ENCODE measurements at regions not wholly inside any gene's neighbourhood (a gene's known extent, or its start where the extent isn't known, plus 50 kb on each side); places are given as distances from the start of the nearest gene placed in this dataset.

DNA sequence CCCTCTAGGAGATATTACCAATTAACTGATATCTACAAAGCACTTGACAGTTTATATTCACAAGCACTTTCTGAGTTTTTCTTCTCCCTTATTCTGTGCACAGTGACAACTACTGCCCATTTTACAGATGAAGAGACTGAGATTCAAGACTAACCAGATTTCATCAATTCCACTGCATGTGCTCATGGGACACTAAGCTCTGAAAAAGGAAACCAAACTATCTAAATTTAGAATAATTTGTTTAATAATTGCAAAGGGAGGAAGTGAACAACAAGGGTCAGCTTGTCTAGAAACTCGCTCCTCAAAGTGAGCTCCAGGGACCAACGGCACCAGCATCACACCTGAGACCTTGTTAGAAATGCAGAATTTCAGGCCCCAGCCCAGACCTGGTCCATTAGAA, 50.8 kb upstream of the MYLIP start:
- FAIRE-seq: no peak
- DNase-seq (ENCODE audit: low spot score): no peak

DNA sequence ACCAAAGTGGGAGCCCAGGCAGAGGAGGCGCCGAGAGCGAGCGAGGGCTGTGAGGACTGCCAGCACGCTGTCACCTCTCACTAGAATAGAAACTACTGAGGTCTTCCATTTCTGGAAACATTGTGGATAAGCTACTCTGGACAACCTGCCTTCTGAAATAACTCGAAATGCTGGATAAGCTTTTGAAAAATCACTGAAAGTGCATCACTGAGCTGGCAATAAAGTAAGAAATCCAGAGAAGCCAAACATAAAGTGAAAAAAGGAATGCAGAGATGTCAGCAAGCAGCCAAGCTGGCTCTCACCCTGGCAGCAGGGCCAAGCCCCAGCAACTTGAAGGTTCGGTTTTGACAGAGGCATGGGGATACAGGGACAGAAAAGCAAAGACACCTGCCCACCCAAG, 59.2 kb upstream of the MYLIP start:
- no peak for DNase-seq (ENCODE audit: low spot score)
- no peak for FAIRE-seq

DNA sequence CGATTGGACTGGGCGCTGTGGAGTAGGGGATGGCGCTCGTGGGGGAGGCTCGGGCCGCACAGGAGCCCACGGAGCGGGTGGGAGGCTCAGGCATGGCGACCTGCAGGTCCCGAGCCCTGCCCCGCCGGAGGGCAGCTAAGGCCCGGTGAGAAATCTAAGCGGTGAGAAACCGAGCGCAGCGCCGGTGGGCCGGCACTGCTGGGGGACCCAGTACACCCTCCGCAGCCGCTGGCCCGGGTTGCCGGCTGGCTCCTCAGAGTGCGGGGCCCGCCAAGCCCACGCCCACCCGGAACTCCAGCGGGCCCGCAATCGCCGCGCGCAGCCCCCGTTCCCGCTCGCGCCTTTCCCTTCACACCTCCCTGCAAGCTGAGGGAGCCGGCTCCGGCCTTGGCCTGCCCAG, 59.7 kb upstream of the MYLIP start:
- FAIRE-seq (no peak), DNase-seq (ENCODE audit: low spot score) (no peak)

DNA sequence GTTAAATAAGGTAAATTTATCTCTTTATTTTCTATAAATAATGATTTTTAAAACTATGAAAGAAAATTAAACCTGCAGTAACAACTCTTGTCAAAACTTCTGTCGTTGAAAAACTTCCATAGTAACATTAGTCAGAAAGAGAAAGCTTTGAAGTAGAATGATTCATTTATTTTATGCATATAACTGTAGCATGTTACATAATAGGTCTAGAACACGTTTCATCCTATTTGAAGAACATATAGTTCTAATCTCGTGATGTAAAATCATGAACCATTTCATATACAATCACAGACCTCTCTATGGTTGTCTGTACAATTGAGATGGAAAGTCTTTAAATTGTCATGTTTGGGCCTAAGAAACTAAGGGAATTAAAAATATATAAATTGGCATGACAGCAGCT, 61.3 kb upstream of the MYLIP start:
- no peak for DNase-seq (ENCODE audit: low spot score)
- no peak for FAIRE-seq

DNA sequence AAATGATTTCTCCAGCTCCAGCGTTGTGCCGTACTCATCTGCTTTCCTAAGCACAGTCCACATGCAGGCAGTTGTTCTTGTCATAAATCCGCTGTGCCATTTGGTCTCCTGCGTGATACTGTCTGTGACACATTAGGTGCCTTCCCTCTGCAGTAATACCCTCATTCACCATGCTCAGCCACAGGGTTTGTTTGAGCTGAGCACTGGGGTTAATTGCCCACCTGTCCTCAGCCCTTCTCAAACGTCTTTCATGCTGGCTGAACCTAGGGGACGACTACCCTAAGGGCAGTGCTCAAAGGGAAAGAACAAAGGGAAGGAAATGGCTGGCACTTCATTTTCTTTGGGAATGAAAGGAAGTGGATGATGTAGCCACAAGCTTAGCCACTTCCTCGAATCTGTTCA, 64.2 kb upstream of the MYLIP start:
- FAIRE-seq (no peak), DNase-seq (ENCODE audit: low spot score) (no peak)

DNA sequence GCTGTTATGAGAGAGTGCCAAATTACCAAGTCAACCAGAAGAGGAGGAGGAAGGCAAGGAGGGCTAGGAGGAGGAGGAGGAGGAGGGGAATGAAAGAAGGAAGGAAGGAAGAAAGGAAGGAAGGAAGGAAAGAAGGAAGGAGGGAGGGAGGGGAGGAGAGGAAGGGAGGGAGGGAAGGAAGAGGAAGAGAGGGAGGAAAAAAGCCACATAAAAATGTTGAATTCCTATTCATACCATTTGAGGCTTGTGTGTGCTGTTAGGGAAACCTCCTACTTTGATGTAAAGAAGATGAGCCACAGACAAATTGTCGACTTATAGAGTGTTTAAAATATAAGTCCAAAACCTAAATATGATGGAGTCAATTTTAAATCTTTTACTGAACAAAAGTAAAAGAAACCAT, 65.3 kb upstream of the MYLIP start:
- no peak for DNase-seq (ENCODE audit: low spot score)
- no peak for FAIRE-seq

DNA sequence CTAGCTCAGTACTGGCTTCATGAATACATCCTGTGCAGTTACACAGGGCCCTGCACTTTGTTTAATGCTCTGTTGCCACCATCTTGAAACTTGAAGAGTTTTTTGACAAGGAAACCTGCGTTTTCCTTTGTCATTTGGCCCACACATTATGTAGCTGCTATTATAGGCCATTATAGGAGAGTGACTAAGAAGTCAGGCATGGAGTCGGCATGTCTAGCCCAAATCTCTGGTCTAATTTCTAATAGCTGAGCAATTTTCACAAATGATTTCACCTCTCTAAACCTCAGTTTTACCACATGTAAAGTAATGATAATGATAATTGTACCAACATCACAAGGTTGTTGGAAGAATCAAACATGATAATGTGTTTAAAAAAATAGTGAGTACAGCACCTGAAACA, 67.1 kb upstream of the MYLIP start:
- FAIRE-seq (no peak), DNase-seq (ENCODE audit: low spot score) (no peak)

DNA sequence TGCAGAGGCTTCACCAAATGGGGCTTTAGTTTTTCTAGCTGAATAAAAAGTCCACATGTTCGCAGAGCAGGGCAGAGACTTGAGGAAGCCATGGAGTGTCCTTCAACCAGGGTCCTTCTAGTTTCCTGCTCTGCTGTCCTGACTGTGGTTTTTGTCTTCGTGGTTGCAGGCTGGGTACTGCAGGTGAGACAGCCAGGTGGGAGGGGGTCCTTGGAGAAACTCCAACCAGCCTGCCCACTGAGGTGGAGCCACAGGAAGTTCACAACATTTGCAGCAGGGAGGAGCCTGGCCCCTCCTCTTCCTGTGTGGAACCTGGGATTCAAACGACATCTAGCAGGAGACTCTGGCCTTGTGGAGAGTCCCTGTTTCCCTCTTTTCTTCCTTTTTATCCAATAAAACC, 68.8 kb upstream of the MYLIP start:
- FAIRE-seq (no peak), DNase-seq (ENCODE audit: low spot score) (no peak)

DNA sequence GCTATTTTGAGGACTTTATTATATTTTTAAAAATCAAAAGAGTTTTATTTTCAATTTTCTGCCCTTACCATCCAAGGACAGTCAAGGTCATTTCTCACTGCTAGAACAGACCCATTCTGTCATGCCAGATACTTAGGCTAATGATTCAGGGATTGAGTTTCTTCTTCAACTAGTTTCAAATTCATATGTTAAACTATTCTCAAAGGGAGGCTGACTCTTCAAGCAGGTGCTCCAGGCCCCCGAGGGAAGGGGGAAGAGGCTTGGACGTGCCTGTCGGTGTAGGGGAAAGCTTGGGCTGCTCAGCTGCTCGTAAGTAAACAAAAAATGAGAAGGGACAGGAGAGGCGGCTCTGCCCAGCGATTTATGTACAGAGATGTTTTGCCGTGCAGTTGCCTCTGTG, 69.4 kb upstream of the MYLIP start:
- no peak for DNase-seq (ENCODE audit: low spot score)
- no peak for FAIRE-seq

DNA sequence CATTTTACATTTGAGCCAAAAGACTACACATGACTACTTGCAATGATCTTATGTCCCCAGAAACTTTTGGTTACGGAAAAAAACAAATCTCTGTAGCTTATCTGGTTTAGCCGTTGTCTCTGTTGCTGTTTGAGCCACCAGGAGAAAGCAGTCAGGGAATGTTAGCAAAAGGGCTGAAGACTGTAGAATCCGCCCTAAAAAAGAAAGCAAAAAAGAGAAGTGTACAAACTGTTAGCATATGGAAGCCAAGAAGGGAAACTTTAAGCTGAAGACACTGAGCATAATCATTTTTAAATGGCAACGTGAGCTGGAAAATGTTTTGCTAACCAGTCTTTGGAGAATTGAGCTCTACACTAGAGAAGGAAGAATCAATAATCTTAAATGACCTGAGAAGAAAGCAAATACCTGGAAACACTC, 69.9 kb upstream of the MYLIP start:
- no peak for FAIRE-seq
- no peak for DNase-seq (ENCODE audit: low spot score)

DNA sequence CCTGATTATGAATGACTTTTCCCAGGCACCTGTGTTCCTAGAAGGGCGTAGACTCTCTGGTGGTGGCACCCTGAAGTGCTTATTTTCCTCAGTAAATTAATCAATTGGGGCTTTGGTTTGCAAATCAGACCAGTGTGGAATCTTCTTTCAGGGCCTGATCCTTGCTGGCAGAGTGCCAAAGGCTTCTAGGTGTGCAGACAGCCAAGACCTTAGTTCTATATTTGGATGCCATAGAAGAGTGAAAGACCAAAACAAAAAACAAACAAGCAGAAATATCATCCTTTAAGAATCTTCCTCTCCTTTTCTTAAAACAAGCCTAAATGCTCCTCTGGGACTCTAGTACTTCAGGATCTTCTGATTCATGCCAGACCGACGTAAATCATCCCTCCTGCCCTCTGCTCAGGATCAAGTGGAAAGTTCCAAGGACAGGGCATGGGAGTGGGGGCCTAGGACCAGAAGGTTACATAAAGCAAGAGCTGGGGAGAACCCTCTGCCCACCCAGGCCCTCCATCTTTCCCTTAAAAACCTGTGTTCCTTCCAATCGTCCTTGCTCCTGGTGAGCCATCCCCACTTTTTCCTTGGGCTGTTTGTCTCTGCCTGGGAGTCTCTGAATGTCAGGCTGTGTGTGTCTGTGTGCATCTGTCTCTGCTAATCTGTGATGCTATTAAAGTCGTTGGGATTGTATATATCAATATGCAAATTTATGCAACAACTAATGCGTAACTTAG, 70.5 kb upstream of the MYLIP start:
- no peak for FAIRE-seq
- no peak for DNase-seq (ENCODE audit: low spot score)

DNA sequence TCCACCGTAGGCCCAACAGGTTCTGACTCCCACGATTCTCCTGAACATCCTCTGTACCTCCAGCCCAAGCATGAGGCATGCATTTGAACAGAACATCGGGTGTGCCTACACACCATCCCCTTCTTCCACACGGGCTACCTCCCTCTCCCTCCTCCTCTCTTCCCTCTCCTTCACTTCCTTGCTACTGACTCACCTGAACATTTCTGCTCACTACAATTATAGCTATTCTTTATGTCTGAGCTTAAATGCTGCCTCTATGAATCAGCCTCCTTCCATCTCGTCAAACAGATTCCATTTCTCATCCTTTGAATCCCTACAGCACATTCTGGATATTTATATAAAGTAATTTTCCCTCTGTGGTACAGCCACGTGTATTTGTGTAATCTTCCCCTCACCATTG, 71.4 kb upstream of the MYLIP start:
- FAIRE-seq: peak; percentile 9

DNA sequence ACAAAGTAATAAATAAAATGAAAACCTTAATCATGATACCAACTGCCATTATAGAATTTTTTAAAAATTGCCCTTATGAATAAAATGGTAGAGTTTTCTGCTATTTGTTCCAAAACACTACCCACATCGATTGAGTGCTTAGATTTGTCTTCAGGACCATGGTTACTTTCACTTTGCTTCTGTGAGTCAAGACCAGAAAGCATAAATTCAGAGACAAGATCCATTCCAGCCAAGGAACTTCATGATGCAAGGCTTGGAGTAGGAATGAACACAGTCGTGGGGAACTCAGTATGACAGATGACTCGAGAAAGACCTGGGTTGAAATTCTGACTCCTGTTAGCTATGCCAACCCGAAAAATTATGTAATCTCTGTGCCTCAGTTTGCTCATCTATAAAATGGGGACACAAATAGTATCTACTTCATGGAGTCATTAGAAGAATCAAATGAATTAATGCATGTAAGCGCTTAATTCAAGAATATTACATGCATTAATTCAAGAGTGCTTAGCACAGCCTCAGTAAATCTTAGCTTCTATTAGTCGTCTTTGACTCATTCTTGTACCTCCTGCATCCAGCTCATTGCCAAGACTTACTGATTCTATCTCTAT, 72.5 kb upstream of the MYLIP start:
- DNase-seq (ENCODE audit: low spot score): no peak
- no peak for FAIRE-seq

More for the DNA sequence above, 71.4 kb upstream of the MYLIP start:
- DNase-seq (ENCODE audit: low spot score): no peak

DNA sequence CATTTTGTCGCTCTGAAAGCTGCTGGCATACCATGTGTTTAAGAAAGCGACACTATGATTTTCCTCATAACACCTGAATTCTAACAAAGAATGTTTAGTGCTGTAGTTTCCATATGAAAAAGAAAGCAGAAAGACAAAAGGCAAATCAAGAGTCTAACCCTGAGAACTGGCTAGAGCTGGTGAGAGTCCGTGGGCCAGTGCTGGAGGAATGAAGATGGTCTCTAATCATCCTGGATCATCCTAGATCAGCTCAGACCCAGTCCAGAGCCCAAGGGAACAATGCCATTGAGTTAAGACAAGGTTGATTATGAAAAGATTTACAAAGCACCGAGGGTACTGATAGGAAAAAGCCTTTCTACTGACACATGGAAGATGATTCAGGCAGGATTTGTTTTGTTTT, 73.0 kb upstream of the MYLIP start:
- DNase-seq (ENCODE audit: low spot score) (no peak), FAIRE-seq (no peak)

DNA sequence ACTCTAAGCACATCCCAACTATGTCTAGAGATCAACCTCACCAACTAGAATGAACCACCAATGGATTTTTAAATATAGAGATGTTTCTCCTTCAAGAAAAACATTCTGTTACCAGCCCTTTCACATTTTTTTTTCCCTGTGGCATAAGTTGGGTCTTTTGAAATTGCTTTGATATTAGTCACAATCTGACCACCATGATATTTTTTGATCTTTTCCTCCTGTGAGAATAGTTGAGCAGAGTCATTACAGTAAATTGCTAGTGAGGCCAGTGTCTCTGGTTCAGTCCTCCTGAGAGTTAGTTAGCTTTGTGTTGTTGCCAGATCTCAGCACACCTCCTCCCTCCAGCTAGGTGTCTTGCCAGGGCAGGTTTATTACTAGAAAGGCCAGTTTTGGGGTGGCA, 79.7 kb upstream of the MYLIP start:
- no peak for FAIRE-seq

DNA sequence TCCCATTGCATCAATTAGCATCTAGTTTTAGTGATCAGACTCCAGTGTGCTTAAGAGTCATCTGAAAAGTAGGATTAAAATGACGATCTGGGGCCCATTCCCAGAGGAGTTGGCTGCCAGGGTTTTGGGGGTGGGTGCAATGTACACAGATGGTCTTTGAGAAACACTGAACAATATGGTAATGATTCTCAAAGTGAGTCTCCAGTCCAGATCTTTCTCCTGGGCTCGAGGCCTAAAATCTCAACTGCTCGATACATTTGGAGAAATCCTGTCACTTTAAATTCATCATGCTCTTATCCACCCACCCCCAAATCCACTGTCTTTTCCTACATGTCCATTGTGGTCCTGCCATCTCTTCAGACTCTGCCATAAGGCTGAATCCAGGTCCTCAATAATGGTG, 80.7 kb upstream of the MYLIP start:
- FAIRE-seq (no peak), DNase-seq (ENCODE audit: low spot score) (no peak)

More for the DNA sequence above, 79.7 kb upstream of the MYLIP start:
- peak; percentile 21 for DNase-seq (ENCODE audit: low spot score)

DNA sequence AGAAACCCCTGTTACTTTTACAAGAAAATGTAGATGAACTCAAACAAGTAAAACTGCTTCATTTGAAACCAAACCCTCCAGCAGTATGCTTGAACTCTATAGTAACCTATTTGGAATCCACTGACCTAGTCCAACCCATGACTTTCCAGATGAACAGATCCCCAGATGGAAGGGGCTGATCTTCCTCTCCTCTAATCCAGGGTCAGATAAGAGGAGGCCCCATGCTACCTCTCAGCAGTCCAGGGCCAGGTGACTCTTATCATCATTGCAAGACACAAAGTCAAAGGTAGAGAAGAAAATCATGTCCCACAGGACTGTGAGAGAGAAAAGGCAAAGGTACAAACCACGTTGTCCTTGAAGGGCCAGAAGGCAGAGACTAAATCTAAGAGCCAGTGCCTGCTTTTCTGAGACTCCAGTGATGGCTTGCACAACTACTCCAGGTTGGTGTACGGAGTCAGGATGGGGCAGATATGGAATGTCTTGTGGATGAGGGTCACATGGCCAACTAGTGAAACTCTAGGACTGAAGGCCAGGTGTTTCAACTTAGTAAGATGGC, 81.4 kb upstream of the MYLIP start:
- FAIRE-seq: no peak
- no peak for DNase-seq (ENCODE audit: low spot score)

DNA sequence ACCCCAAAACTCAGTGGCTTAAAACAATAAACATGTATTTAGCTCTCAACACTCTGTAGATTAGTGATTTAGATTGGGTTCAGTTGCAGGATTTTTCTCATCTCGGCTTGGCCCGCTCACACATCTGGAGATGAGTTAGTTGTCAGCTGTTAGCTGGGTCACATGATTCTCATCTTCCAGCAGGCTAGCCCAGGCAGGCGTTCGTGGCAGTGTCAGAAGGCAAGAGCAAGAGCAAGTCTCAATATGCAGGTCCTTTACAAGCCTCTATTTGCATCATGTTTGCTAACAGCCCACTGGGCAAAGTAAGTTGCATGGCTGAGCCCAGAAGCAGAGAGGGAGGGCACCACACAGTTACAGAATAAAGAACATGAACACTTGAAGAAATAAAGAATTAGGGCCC, 83.6 kb upstream of the MYLIP start:
- no peak for FAIRE-seq

DNA sequence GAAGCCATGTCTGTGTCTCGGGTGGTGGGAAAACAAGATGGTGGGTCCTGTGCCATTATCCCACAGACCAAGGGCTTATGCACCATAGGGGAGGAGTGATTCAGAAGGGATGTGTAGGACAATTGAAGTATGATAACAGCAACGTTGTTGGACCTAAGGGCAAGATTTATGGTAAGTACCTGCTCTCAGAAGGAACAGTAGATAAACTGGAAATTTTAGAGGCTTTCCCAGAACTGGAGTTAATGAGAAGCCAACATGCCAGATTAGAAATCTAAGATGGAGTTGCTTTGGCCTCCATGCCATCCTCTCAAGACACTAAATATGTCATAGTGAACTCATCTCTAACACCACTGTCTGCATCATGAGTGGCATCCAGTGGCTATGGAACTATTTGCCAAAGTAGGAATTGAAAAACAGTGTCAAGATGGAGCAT, 84.7 kb upstream of the MYLIP start:
- FAIRE-seq (no peak), DNase-seq (ENCODE audit: low spot score) (no peak)

More for the DNA sequence above, 83.6 kb upstream of the MYLIP start:
- DNase-seq (ENCODE audit: low spot score): no peak

DNA sequence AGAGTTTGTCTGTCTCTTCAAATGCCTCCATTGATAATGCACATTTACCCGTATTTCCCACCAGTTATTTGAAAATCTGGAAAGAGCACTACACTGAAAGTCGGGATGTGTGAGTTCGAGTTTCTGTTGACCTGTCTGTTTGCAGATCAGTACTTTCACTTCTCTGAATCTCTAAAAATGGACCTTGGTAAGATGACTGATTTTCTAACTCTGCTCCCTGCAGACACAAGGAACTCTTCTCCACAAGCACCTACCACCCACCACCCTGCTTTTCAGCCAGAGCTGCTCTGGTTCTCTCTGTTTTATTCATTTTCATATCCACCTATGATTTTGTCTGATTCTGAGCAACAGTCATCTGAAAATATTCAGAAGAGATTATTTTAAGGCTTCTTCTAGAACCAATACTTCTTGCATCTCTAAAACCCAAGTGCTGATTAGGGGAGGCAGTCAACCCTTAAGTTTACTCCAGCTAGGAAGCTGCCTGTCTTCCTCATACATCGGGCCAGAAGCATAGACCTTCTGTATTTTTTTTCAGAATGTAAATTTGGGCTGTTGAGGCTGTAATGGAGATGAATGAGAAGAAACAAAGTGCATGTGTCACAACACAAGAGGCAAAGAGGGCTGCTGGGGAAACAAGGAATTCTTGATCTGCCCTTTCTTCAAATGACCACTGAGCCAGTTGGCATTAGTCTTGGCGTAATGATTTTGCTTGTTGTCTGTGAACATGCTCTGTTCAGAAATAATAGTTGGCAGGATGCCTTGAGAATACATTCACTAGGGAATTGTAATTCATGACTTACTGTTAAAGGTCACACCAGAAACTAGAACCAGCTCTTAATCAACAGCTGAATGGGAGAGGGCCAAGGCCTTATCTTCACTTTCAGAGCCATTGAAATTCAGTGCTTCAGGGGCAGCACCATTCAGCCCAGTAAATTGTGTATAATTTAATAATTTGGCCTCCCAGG, 85.4 kb upstream of the MYLIP start:
- no peak for FAIRE-seq
- DNase-seq (ENCODE audit: low spot score): no peak

DNA sequence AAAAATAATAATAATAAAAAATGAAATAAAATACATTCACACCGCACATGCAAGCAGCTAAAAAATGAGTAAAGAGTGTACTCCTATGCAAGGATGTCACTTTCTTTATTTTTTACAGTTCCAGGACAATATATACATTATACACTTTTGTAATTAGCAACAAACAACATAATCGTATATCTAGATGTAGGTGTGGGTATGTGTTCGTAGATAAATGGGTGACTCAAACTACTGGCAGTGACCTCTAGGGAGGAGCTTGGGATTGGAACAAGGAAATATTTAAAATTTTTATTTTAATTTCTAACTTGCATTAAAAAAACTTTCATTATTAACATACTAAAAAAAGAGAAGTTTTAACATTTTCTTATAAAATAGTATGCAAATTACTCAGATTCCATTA, 86.1 kb upstream of the MYLIP start:
- FAIRE-seq: no peak
- no peak for DNase-seq (ENCODE audit: low spot score)

DNA sequence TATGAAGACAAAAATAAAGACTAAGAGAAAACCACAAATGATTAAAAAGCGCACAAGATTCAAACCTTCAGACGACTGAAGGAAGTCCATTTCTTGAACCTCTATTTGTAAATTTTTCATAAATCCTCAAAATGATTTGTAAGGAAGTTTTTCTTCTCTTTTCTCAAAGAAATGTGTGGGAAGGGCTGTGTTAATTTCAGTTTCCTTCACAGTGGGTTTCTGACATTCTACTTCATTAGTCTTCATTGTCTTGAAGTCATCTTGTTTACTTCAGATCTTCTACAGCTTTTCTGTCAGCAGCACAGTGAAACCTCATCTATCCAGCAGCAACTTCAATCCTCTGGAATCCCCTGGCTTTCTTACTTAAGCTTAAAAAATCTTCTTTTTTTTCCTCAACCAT, 87.6 kb upstream of the MYLIP start:
- FAIRE-seq (no peak), DNase-seq (ENCODE audit: low spot score) (no peak)

Data from urothelium cell line (cell line).